HG02943 (cell line): ENCODE measurements at regions not wholly inside any gene's neighbourhood (a gene's known extent, or its start where the extent isn't known, plus 50 kb on each side); places are given as distances from the start of the nearest gene placed in this dataset.
"Not testable (repeated sequence)": the region's sequence is repeated elsewhere in the genome, so short reads cannot be mapped to it uniquely, and the experiment has no call there.

ENCODE experiments used
- ATAC-seq: cut with Tn5 transposase; IDR thresholded peaks from one replicate; pipeline ENCODE4 v1.9.1; 2021; ENCODE audit warnings: mild to moderate bottlenecking, low read depth, moderate library complexity; ENCODE audit not compliant: unreplicated experiment

GRCh38 chr2:209141818-209142217 is 282.0 kb upstream of the MAP2 start:
- ATAC-seq = no peak

- not testable (repeated sequence) for ATAC-seq
Measured at GRCh38 chr2:209145220-209145691, 278.6 kb upstream of the MAP2 start.

GRCh38 chr2:209145941-209146681 is 277.7 kb upstream of the MAP2 start:
- no peak for ATAC-seq

- no peak for ATAC-seq
Measured at GRCh38 chr2:209146682-209147320, 277.0 kb upstream of the MAP2 start.

- no peak for ATAC-seq
Measured at GRCh38 chr2:209147981-209148380, 275.9 kb upstream of the MAP2 start.

GRCh38 chr2:209160800-209161588 is 262.9 kb upstream of the MAP2 start:
- no peak for ATAC-seq

- no peak for ATAC-seq
Measured at GRCh38 chr2:209162129-209162528, 261.7 kb upstream of the MAP2 start.

- no peak for ATAC-seq
Measured at GRCh38 chr2:209181984-209182383, 241.9 kb upstream of the MAP2 start.

- not testable (repeated sequence) for ATAC-seq
Measured at GRCh38 chr2:209186886-209187285, 237.0 kb upstream of the MAP2 start.

- ATAC-seq = no peak
Measured at GRCh38 chr2:209189893-209190292, 234.0 kb upstream of the MAP2 start.

GRCh38 chr2:209191139-209191538 is 232.7 kb upstream of the MAP2 start:
- no peak for ATAC-seq

GRCh38 chr2:209194717-209195116 is 229.1 kb upstream of the MAP2 start:
- no peak for ATAC-seq

- no peak for ATAC-seq
Measured at GRCh38 chr2:209208211-209208610, 215.6 kb upstream of the MAP2 start.

GRCh38 chr2:209209943-209210342 is 213.9 kb upstream of the MAP2 start:
- no peak for ATAC-seq

GRCh38 chr2:209230560-209230959 is 193.3 kb upstream of the MAP2 start:
- ATAC-seq = no peak

GRCh38 chr2:209236377-209236776 is 187.5 kb upstream of the MAP2 start:
- no peak for ATAC-seq

- ATAC-seq = no peak
Measured at GRCh38 chr2:209238765-209239584, 184.9 kb upstream of the MAP2 start.

GRCh38 chr2:209239585-209239938 is 184.3 kb upstream of the MAP2 start:
- ATAC-seq = no peak

GRCh38 chr2:209240204-209240603 is 183.6 kb upstream of the MAP2 start:
- ATAC-seq = no peak

GRCh38 chr2:209253544-209253943 is 170.3 kb upstream of the MAP2 start:
- no peak for ATAC-seq

- ATAC-seq = no peak
Measured at GRCh38 chr2:209259767-209260166, 164.1 kb upstream of the MAP2 start.
